Activated CD8-positive, alpha-beta memory T cell treated with anti-CD3 and anti-CD28 coated beads, Interleukin-2, amount 10 ng/mL, durations not matched to agents 7 days and 5 days (primary cell): ENCODE measurements at regions not wholly inside any gene's neighbourhood (a gene's known extent, or its start where the extent isn't known, plus 50 kb on each side); places are given as distances from the start of the nearest gene placed in this dataset.

Source experiments
- ATAC-seq: fragments of 150-1000 bp; cut with Tn5 transposase; one replicate; pipeline ENCODE4 v1.10.0; 2021; ENCODE audit warnings: moderate library complexity
- CTCF ChIA-PET: fragments of 350-600 bp; sonication (Branson Sonifier 250); formaldehyde crosslinking; loops from one replicate; lab custom pipeline; 2021; ENCODE audit warnings: antibody characterized with exemption; lab: Charles Lee
- DNase-seq: peaks from one replicate; pipeline ENCODE4 v3.0.0-alpha.2; 2020
- H3K27ac Mint-ChIP-seq: one replicate; pipeline ENCODE4 v1.8.0; 2021; ENCODE audit warnings: mild to moderate bottlenecking, mixed read lengths
- H3K27me3 Mint-ChIP-seq: one replicate; pipeline ENCODE4 v1.8.0; 2021; ENCODE audit warnings: mixed read lengths
- H3K36me3 Mint-ChIP-seq: one replicate; pipeline ENCODE4 v1.8.0; 2021; ENCODE audit warnings: mild to moderate bottlenecking, mixed read lengths
- H3K4me1 Mint-ChIP-seq: one replicate; pipeline ENCODE4 v1.8.0; 2021; ENCODE audit warnings: mixed read lengths
- H3K4me3 Mint-ChIP-seq: one replicate; pipeline ENCODE4 v1.8.0; 2021; ENCODE audit warnings: mild to moderate bottlenecking, moderate library complexity, mixed read lengths
- H3K9me3 Mint-ChIP-seq: one replicate; pipeline ENCODE4 v1.8.0; 2022; ENCODE audit warnings: low read depth, mixed read lengths

DNA sequence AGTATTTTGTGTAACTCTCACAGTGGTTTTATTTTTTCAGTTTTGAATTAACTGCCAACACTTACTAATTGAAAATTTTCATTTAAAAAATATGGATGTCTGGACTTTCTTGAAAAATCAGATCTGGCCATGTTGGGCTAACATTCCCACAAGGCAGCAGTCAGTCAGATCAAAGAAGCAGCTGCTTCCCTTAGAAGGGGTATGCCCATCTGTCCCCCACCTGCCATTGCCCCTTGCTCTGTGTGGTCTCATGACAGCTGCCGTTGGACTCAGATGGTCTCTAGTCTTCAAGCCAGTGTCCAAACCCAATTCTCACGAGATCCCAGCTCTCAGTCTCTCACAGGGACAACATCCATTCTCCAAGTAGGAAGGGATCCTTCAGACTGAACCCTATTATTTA is 212.1 kb upstream of the GHITM start:
- Mint-ChIP-seq H3K36me3 (no peaks in the 10 kb centered on the region), H3K4me3 (no peak overlapping the region), H3K9me3 (no peaks in the 10 kb centered on the region), H3K27ac (no peak overlapping the region), H3K27me3 (peaks cover 2% of the 10 kb centered on the region), H3K4me1 (no peaks in the 10 kb centered on the region)
- ATAC-seq (no peak), DNase-seq (no peak)
- CTCF ChIA-PET: interaction anchor here (1.5 kb wide), 1 partner anchor 13 kb away, joined by 4 read pairs; no protein-coding TSS in a partner anchor

GRCh38 chr10:83929399-83929798 is 209.9 kb upstream of the GHITM start:
- no peaks in the 10 kb centered on the region for H3K4me1 Mint-ChIP-seq
- CTCF ChIA-PET: no interaction called here
- no peak overlapping the region for H3K4me3 Mint-ChIP-seq
- H3K27me3 Mint-ChIP-seq: no peaks in the 10 kb centered on the region
- no peaks in the 10 kb centered on the region for H3K36me3 Mint-ChIP-seq
- no peak for DNase-seq
- no peaks in the 10 kb centered on the region for H3K9me3 Mint-ChIP-seq
- H3K27ac Mint-ChIP-seq: no peak overlapping the region
- ATAC-seq: no peak

DNA sequence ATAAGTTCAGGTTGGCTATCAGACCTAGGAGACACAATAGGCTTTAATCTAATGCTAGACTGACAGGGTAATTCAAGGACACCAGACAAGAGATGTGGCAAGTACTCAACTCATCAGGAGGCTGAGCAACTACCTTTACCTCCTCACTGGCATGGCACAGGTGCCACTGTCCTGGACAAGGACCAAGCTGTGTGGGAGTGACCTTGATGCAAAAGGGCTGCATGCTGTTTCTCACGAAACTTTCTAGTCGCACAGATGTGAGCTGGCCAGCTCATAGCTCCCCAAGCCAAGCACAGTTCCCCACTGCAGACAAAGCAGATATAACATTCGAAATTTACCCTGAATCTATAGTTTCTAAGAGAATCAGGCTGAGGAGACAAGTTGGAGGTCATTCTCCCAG is 207.6 kb upstream of the GHITM start:
- CTCF ChIA-PET: no interaction called here
- DNase-seq (no peak), ATAC-seq (no peak)
- H3K4me3 Mint-ChIP-seq: no peak overlapping the region
- no peak overlapping the region for H3K27ac Mint-ChIP-seq
- no peaks in the 10 kb centered on the region for H3K36me3 Mint-ChIP-seq
- H3K9me3 Mint-ChIP-seq: no peaks in the 10 kb centered on the region
- H3K27me3 Mint-ChIP-seq: no peaks in the 10 kb centered on the region
- no peaks in the 10 kb centered on the region for H3K4me1 Mint-ChIP-seq

DNA sequence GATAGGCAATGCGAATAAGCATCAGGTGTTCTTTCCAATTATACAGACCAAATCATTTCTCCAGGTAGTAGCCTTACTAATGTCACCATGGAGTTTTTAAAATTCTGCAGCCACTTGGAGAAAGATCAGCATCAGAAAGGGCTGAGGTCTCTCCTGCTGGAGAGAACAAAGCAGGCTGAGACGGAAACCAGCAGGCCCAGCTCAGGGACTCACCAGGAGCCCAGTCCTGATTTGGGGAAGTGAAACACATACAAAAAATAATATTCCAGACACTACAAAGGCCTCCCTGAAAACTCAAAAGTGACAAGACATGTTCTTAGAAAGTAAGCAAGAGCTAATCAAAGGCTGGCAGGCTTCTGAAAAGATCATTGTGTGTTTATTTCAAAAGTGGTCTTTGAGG is 207.1 kb upstream of the GHITM start:
- DNase-seq (no peak), ATAC-seq (no peak)
- CTCF ChIA-PET: no interaction called here
- H3K9me3 Mint-ChIP-seq: no peaks in the 10 kb centered on the region
- no peaks in the 10 kb centered on the region for H3K4me1 Mint-ChIP-seq
- no peaks in the 10 kb centered on the region for H3K36me3 Mint-ChIP-seq
- no peak overlapping the region for H3K27ac Mint-ChIP-seq
- no peak overlapping the region for H3K4me3 Mint-ChIP-seq
- no peaks in the 10 kb centered on the region for H3K27me3 Mint-ChIP-seq

DNA sequence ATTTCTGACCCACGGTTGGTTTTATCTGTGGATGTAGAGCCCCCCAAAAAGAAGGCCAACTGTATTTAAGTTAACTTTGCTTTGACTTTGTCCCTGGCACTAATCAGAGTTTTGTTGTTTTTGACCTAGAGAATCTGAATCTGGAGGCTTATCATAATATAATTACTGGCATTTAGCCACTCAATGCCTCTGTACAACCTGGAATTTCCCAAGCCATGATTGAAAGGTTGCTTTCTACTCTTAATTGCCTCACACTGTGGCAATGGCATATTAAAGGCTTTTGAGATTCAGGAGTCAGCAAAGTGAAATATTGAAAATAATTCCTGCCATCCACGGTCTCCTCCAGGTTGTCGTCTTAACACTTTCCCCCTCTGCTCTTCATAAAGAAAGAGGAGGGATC is 205.2 kb upstream of the GHITM start:
- Mint-ChIP-seq H3K4me1 (no peaks in the 10 kb centered on the region), H3K4me3 (no peak overlapping the region), H3K27ac (no peak overlapping the region), H3K9me3 (no peaks in the 10 kb centered on the region), H3K36me3 (no peaks in the 10 kb centered on the region), H3K27me3 (no peaks in the 10 kb centered on the region)
- CTCF ChIA-PET: no interaction called here
- ATAC-seq (no peak), DNase-seq (no peak)

DNA sequence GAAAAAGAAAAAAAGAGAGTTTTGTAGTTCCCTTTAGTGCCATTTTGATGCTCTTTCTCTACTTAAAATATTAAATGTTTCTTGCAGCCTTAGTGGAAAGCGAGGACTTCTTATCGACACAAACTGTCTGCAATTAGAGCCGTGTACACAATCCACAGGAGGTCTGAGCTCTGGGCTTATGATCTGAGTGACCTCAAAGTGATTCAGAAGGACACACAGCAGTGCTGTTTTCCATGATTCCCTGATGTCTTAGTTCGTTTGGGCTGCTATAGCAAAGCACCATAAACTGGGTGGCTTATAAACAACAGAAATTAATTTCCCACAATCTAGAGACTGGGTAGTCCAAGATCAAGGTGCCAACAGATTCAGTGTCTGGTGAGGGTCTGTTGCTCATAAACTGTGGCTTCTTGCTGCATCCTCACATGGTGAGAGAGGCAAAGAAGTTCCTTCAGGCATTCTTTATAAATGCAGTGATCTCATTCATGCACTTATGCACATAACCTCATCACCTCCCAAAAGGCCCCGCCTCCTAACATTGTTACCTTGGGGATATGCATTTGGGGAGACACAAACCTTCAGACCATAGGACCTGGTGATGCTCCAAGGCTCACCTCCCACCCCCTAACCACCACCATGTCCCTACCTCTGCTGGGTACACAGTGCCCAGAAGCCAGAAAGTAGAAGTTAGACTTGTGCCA is 204.5 kb upstream of the GHITM start:
- CTCF ChIA-PET: no interaction called here
- H3K9me3 Mint-ChIP-seq: no peaks in the 10 kb centered on the region
- H3K4me3 Mint-ChIP-seq: no peak overlapping the region

GRCh38 chr10:83935339-83935736 is 204.0 kb upstream of the GHITM start:
- no peaks in the 10 kb centered on the region for H3K27me3 Mint-ChIP-seq
- no peaks in the 10 kb centered on the region for H3K36me3 Mint-ChIP-seq
- no peaks in the 10 kb centered on the region for H3K9me3 Mint-ChIP-seq
- CTCF ChIA-PET: no interaction called here
- ATAC-seq (no peak), DNase-seq (no peak)
- no peaks in the 10 kb centered on the region for H3K4me1 Mint-ChIP-seq
- H3K27ac Mint-ChIP-seq: no peak overlapping the region
- no peak overlapping the region for H3K4me3 Mint-ChIP-seq

More for the DNA sequence above, 204.5 kb upstream of the GHITM start:
- DNase-seq: no peak
- Mint-ChIP-seq H3K4me1 (no peaks in the 10 kb centered on the region), H3K36me3 (no peaks in the 10 kb centered on the region), H3K27ac (no peak overlapping the region), H3K27me3 (no peaks in the 10 kb centered on the region)
- no peak for ATAC-seq

DNA sequence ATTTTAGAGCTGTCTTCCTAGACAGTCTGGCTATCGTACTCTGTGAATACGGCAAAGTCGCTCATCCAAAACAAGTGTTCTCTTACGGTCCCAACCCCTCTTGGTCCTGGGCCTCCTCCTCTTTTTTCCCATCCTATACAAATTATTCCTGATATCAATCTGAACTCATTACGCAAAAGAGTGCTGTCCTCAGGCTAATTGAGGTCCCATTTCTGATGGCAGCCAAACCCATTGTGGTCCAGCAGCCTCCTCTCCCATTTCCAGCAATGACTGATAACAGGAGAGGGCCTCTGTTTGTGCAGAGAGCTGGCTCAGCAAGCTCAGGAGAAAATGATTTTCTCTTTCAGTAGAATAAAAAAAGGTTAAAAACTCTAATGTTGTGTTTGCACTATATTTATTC is 203.4 kb upstream of the GHITM start:
- Mint-ChIP-seq H3K9me3 (no peaks in the 10 kb centered on the region), H3K36me3 (no peaks in the 10 kb centered on the region), H3K4me3 (no peak overlapping the region), H3K27ac (no peak overlapping the region), H3K4me1 (no peaks in the 10 kb centered on the region), H3K27me3 (no peaks in the 10 kb centered on the region)
- no peak for DNase-seq
- CTCF ChIA-PET: no interaction called here
- no peak for ATAC-seq

GRCh38 chr10:83937161-83937560 is 202.1 kb upstream of the GHITM start:
- H3K4me1 Mint-ChIP-seq: no peaks in the 10 kb centered on the region
- CTCF ChIA-PET: no interaction called here
- ATAC-seq: no peak
- no peaks in the 10 kb centered on the region for H3K36me3 Mint-ChIP-seq
- no peaks in the 10 kb centered on the region for H3K9me3 Mint-ChIP-seq
- DNase-seq: no peak
- no peak overlapping the region for H3K4me3 Mint-ChIP-seq
- no peaks in the 10 kb centered on the region for H3K27me3 Mint-ChIP-seq
- H3K27ac Mint-ChIP-seq: no peak overlapping the region

GRCh38 chr10:83937826-83938225 is 201.5 kb upstream of the GHITM start:
- CTCF ChIA-PET: no interaction called here
- Mint-ChIP-seq H3K9me3 (no peaks in the 10 kb centered on the region), H3K4me3 (no peak overlapping the region), H3K27ac (no peak overlapping the region), H3K27me3 (no peaks in the 10 kb centered on the region), H3K36me3 (no peaks in the 10 kb centered on the region), H3K4me1 (no peaks in the 10 kb centered on the region)
- no peak for DNase-seq
- ATAC-seq: no peak

- H3K4me3 Mint-ChIP-seq: no peak overlapping the region
- H3K27ac Mint-ChIP-seq: no peak overlapping the region
- H3K27me3 Mint-ChIP-seq: no peaks in the 10 kb centered on the region
- no peaks in the 10 kb centered on the region for H3K4me1 Mint-ChIP-seq
- CTCF ChIA-PET: no interaction called here
- ATAC-seq (no peak), DNase-seq (no peak)
- H3K36me3 Mint-ChIP-seq: no peaks in the 10 kb centered on the region
- no peaks in the 10 kb centered on the region for H3K9me3 Mint-ChIP-seq
These were observed 198.1 kb upstream of the GHITM start for GRCh38 chr10:83941189-83941588.

- H3K4me3 Mint-ChIP-seq: no peak overlapping the region
- no peaks in the 10 kb centered on the region for H3K27me3 Mint-ChIP-seq
- CTCF ChIA-PET: no interaction called here
- no peak overlapping the region for H3K27ac Mint-ChIP-seq
- H3K36me3 Mint-ChIP-seq: no peaks in the 10 kb centered on the region
- ATAC-seq: no peak
- no peaks in the 10 kb centered on the region for H3K4me1 Mint-ChIP-seq
- no peak for DNase-seq
- no peaks in the 10 kb centered on the region for H3K9me3 Mint-ChIP-seq
These were observed 196.9 kb upstream of the GHITM start for GRCh38 chr10:83942410-83942809.

DNA sequence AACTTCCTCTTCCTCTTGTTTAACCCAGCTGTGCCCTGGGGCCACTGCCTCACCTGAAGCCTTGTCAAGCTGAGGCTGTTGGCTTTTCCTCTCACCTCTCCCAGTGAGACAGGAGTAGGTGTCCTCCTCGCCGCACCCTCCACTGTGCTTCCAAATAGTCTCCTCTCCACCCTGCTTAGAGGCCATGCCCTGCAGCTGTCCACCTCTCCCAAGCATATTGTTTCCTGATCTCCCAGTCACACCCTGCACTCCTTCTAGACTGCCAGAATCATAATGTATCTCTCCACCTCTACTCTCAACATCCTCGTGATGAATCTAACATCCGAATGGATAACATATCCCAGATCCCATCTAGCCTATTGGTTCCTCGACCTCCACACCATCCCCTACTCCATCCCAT is 196.3 kb upstream of the GHITM start:
- H3K36me3 Mint-ChIP-seq: no peaks in the 10 kb centered on the region
- H3K27ac Mint-ChIP-seq: no peak overlapping the region
- H3K4me3 Mint-ChIP-seq: no peak overlapping the region
- CTCF ChIA-PET: no interaction called here
- ATAC-seq (no peak), DNase-seq (no peak)
- H3K9me3 Mint-ChIP-seq: no peaks in the 10 kb centered on the region
- no peaks in the 10 kb centered on the region for H3K4me1 Mint-ChIP-seq
- no peaks in the 10 kb centered on the region for H3K27me3 Mint-ChIP-seq

DNA sequence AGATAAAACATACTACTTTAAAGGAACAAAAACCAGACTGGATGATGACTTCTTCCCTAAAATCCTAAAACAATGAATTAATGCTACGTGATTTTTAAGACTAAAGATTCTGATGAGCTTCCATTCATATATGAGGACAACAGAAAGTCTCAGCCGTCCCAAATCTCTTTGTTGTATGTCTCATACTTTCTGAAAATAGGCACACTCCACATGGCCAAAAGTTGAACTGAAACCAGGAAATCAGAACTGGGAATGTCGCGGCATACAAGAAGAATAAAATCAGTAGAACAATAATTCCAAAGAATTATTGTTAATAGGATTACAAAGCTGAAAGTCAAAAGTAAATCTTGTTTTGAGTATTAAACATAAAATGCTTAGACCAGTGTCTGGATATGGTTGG is 195.4 kb upstream of the GHITM start:
- Mint-ChIP-seq H3K27me3 (no peaks in the 10 kb centered on the region), H3K4me3 (no peak overlapping the region), H3K9me3 (no peaks in the 10 kb centered on the region), H3K4me1 (no peaks in the 10 kb centered on the region), H3K36me3 (no peaks in the 10 kb centered on the region), H3K27ac (no peak overlapping the region)
- CTCF ChIA-PET: no interaction called here
- DNase-seq: no peak
- no peak for ATAC-seq
